OCI-LY1 (cell line): ENCODE measurements at regions not wholly inside any gene's neighbourhood (a gene's known extent, or its start where the extent isn't known, plus 50 kb on each side); places are given as distances from the start of the nearest gene placed in this dataset.

Experiments used
- H2AFZ ChIP-seq: fragments of 200-600 bp; sonication (generic), shearing (Covaris generic); 2 replicates; pipeline ENCODE4 v1.6.0; 2014; ENCODE audit warnings: antibody characterized with exemption, mild to moderate bottlenecking, low read length
- H3F3A ChIP-seq: fragments of 200-600 bp; sonication (generic), shearing (Covaris generic); 2 replicates; pipeline ENCODE4 v1.6.0; 2014; ENCODE audit warnings: mild to moderate bottlenecking, antibody characterized with exemption, low read length, moderate library complexity; ENCODE audit not compliant: insufficient read depth
- H3K27ac ChIP-seq: fragments of 200-600 bp; sonication (generic); 2 replicates; pipeline ENCODE4 v1.5.1; 2014; ENCODE audit warnings: low read length, mixed run types, mild to moderate bottlenecking, low read depth; ENCODE audit not compliant: poor library complexity, severe bottlenecking
- H3K27me3 ChIP-seq: fragments of 200-600 bp; sonication (generic); 2 replicates; pipeline ENCODE4 v1.6.0; 2014; ENCODE audit warnings: antibody characterized with exemption, mild to moderate bottlenecking, low read length, moderate library complexity; ENCODE audit not compliant: insufficient read depth
- H3K36me3 ChIP-seq: fragments of 200-600 bp; sonication (generic); 2 replicates; pipeline ENCODE4 v1.6.1; 2014; ENCODE audit warnings: mild to moderate bottlenecking, antibody characterized with exemption, low read length, moderate library complexity, mixed read lengths; ENCODE audit not compliant: insufficient read depth
- H3K4me1 ChIP-seq: fragments of 200-600 bp; sonication (generic); 2 replicates; pipeline ENCODE4 v1.5.1; 2014; ENCODE audit warnings: mild to moderate bottlenecking, low read length, moderate library complexity; ENCODE audit not compliant: insufficient read depth, severe bottlenecking
- H3K4me2 ChIP-seq: fragments of 200-600 bp; sonication (generic), shearing (Covaris generic); 2 replicates; pipeline ENCODE4 v1.6.1; 2014; ENCODE audit warnings: low read length
- H3K4me3 ChIP-seq: fragments of 200-600 bp; sonication (generic); 2 replicates; pipeline ENCODE4 v1.5.1; 2014; ENCODE audit warnings: low read length, low read depth, mild to moderate bottlenecking, mixed read lengths; ENCODE audit not compliant: poor library complexity, severe bottlenecking
- H3K79me2 ChIP-seq: fragments of 200-600 bp; shearing (Covaris generic); 2 replicates; pipeline ENCODE4 v1.6.1; 2016; ENCODE audit warnings: mixed run types, low read length, mixed read lengths; ENCODE audit not compliant: insufficient read depth
- H3K9ac ChIP-seq: fragments of 200-600 bp; sonication (generic), shearing (Covaris generic); 2 replicates; pipeline ENCODE4 v1.6.1; 2014; ENCODE audit warnings: mild to moderate bottlenecking, low read length, mixed read lengths
- H3K9me2 ChIP-seq: fragments of 200-600 bp; sonication (generic), shearing (Covaris generic); 2 replicates; pipeline ENCODE4 v1.6.1; 2014; ENCODE audit warnings: low read depth, mild to moderate bottlenecking, low read length, mixed read lengths
- H3K9me3 ChIP-seq: fragments of 200-600 bp; shearing (Covaris generic); 2 replicates; pipeline ENCODE4 v1.6.1; 2014; ENCODE audit warnings: low read length, mixed read lengths
- H4K20me1 ChIP-seq: fragments of 200-600 bp; sonication (generic), shearing (Covaris generic); 2 replicates; pipeline ENCODE4 v1.6.0; 2016; ENCODE audit warnings: mild to moderate bottlenecking, low read length; ENCODE audit not compliant: insufficient read depth
- EZH2 ChIP-seq: fragments of 200-600 bp; sonication (generic), shearing (Covaris generic); IDR thresholded peaks from 2 replicates; pipeline ENCODE4 v1.8.0; 2017; ENCODE audit warnings: borderline replicate concordance, mixed run types, mild to moderate bottlenecking, antibody characterized with exemption, low read length, moderate library complexity, mixed read lengths
- TF ChIP-seq, protein P1 (sequence below): fragments of 200-600 bp; sonication (generic), shearing (Covaris generic); IDR thresholded peaks from 2 replicates; pipeline ENCODE4 v1.5.1; 2017; ENCODE audit warnings: mild to moderate bottlenecking, antibody characterized with exemption, low read length, moderate library complexity, mixed read lengths

GRCh38 chr6:133705731-133706130 lies 183.2 kb upstream of the TCF21 start:
- no peaks in the 10 kb centered on the region for H3K27me3 ChIP-seq
- no peaks in the 10 kb centered on the region for H4K20me1 ChIP-seq
- H3K36me3 ChIP-seq = no peaks in the 10 kb centered on the region
- H3K4me2 ChIP-seq = no peak overlapping the region
- H3K9me2 ChIP-seq = no peaks in the 10 kb centered on the region
- TF ChIP-seq, protein P1, sequence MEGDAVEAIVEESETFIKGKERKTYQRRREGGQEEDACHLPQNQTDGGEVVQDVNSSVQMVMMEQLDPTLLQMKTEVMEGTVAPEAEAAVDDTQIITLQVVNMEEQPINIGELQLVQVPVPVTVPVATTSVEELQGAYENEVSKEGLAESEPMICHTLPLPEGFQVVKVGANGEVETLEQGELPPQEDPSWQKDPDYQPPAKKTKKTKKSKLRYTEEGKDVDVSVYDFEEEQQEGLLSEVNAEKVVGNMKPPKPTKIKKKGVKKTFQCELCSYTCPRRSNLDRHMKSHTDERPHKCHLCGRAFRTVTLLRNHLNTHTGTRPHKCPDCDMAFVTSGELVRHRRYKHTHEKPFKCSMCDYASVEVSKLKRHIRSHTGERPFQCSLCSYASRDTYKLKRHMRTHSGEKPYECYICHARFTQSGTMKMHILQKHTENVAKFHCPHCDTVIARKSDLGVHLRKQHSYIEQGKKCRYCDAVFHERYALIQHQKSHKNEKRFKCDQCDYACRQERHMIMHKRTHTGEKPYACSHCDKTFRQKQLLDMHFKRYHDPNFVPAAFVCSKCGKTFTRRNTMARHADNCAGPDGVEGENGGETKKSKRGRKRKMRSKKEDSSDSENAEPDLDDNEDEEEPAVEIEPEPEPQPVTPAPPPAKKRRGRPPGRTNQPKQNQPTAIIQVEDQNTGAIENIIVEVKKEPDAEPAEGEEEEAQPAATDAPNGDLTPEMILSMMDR = no peak
- no peak for TF ChIP-seq EZH2
- no peaks in the 10 kb centered on the region for H3K9me3 ChIP-seq
- no peak overlapping the region for H2AFZ ChIP-seq
- no peaks in the 10 kb centered on the region for H3K79me2 ChIP-seq
- no peak overlapping the region for H3K4me3 ChIP-seq
- no peaks in the 10 kb centered on the region for H3F3A ChIP-seq
- H3K9ac ChIP-seq = no peak overlapping the region
- no peaks in the 10 kb centered on the region for H3K4me1 ChIP-seq
- no peak overlapping the region for H3K27ac ChIP-seq

DNA sequence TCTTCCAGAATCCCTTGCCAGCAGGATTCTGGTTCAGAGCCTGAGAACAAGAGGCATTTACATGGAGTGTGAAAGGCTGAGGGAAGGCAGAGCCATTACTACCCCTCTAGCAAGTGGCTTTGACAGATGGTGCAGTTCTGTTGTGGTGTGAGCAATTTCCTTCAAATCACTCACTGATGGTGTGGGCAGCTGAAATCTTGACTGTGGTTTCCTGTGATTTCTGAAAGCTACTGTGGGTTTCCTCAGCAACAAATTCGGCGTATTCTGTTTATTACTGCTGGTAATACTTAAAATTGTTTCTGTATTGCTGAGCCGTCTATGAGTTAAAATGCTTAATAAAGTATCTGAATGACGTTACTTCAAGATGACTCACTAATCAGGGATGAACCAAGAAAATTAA lies 181.5 kb upstream of the TCF21 start:
- Histone ChIP-seq H3F3A (no peaks in the 10 kb centered on the region), H3K9me2 (no peaks in the 10 kb centered on the region), H3K27me3 (no peaks in the 10 kb centered on the region), H3K9me3 (no peaks in the 10 kb centered on the region), H3K27ac (no peak overlapping the region), H3K4me1 (no peaks in the 10 kb centered on the region), H4K20me1 (no peaks in the 10 kb centered on the region), H3K4me3 (no peak overlapping the region), H2AFZ (no peak overlapping the region), H3K9ac (no peak overlapping the region), H3K79me2 (no peaks in the 10 kb centered on the region), H3K4me2 (no peak overlapping the region), H3K36me3 (no peaks in the 10 kb centered on the region)
- TF ChIP-seq, protein P1 = no peak
- no peak for TF ChIP-seq EZH2

- Histone ChIP-seq H3K9me3 (no peaks in the 10 kb centered on the region), H3K4me1 (no peaks in the 10 kb centered on the region), H4K20me1 (no peaks in the 10 kb centered on the region), H3K4me2 (no peak overlapping the region), H3K4me3 (no peak overlapping the region), H3K79me2 (no peaks in the 10 kb centered on the region), H2AFZ (no peak overlapping the region), H3F3A (no peaks in the 10 kb centered on the region), H3K27me3 (no peaks in the 10 kb centered on the region), H3K9me2 (no peaks in the 10 kb centered on the region), H3K27ac (no peak overlapping the region), H3K9ac (no peak overlapping the region), H3K36me3 (no peaks in the 10 kb centered on the region)
- no peak for TF ChIP-seq EZH2
- TF ChIP-seq, protein P1 = no peak
Measured at GRCh38 chr6:133710826-133711225, 178.1 kb upstream of the TCF21 start.
